ENCODE measurements at regions not wholly inside any gene's neighbourhood (a gene's known extent, or its start where the extent isn't known, plus 50 kb on each side); places are given as distances from the start of the nearest gene placed in this dataset.
"Not testable (repeated sequence)": the region's sequence is repeated elsewhere in the genome, so short reads cannot be mapped to it uniquely, and the experiment has no call there.

GRCh38 chr3:146382386-146382785, 87.0 kb downstream of the PLSCR2 start:
- peak; percentile 63 for DNase-seq

- DNase-seq, result peak; percentile 80
Measured at GRCh38 chr3:146380046-146380445, 89.3 kb downstream of the PLSCR2 start.

- no peak for DNase-seq
Measured at GRCh38 chr3:146375219-146375618, 94.1 kb downstream of the PLSCR2 start.

GRCh38 chr3:146374146-146374545, 95.2 kb downstream of the PLSCR2 start:
- DNase-seq, result no peak

- DNase-seq, result no peak
Measured at GRCh38 chr3:146371902-146372301, 97.5 kb downstream of the PLSCR2 start.

- no peak for DNase-seq
Measured at GRCh38 chr3:146368882-146369523, 100.4 kb downstream of the PLSCR2 start.

GRCh38 chr3:146359841-146360240, 108.9 kb upstream of the PLSCR4 start:
- DNase-seq, result no peak

GRCh38 chr3:146354421-146354820, 103.5 kb upstream of the PLSCR4 start:
- not testable (repeated sequence) for DNase-seq

GRCh38 chr3:146350852-146351251, 99.9 kb upstream of the PLSCR4 start:
- DNase-seq, result no peak

- DNase-seq, result no peak
Measured at GRCh38 chr3:146345900-146346299, 95.0 kb upstream of the PLSCR4 start.

- DNase-seq, result no peak
Measured at GRCh38 chr3:146343551-146343950, 92.6 kb upstream of the PLSCR4 start.

- DNase-seq, result no peak
Measured at GRCh38 chr3:146342989-146343388, 92.1 kb upstream of the PLSCR4 start.

GRCh38 chr3:146339349-146339748, 88.4 kb upstream of the PLSCR4 start:
- no peak for DNase-seq

- no peak for DNase-seq
Measured at GRCh38 chr3:146337991-146338390, 87.1 kb upstream of the PLSCR4 start.

- no peak for DNase-seq
Measured at GRCh38 chr3:146335386-146335785, 84.5 kb upstream of the PLSCR4 start.

- peak; percentile 16 for DNase-seq
Measured at GRCh38 chr3:146334151-146334550, 83.2 kb upstream of the PLSCR4 start.

- no peak for DNase-seq
Measured at GRCh38 chr3:146331967-146332366, 81.1 kb upstream of the PLSCR4 start.

GRCh38 chr3:146326875-146327543, 76.1 kb upstream of the PLSCR4 start:
- peak; percentile 54 for DNase-seq

- DNase-seq, result no peak
Measured at GRCh38 chr3:146325170-146325569, 74.3 kb upstream of the PLSCR4 start.

- no peak for DNase-seq
Measured at GRCh38 chr3:146322216-146322817, 71.4 kb upstream of the PLSCR4 start.

- no peak for DNase-seq
Measured at GRCh38 chr3:146314871-146315270, 64.0 kb upstream of the PLSCR4 start.

- DNase-seq, result no peak
Measured at GRCh38 chr3:146313746-146314111, 62.8 kb upstream of the PLSCR4 start.

- no peak for DNase-seq
Measured at GRCh38 chr3:146313031-146313745, 62.3 kb upstream of the PLSCR4 start.

- no peak for DNase-seq
Measured at GRCh38 chr3:146308682-146309081, 57.8 kb upstream of the PLSCR4 start.
